GM18873 (cell line): ENCODE measurements at regions not wholly inside any gene's neighbourhood (a gene's known extent, or its start where the extent isn't known, plus 50 kb on each side); places are given as distances from the start of the nearest gene placed in this dataset.
"Not testable (repeated sequence)": the region's sequence is repeated elsewhere in the genome, so short reads cannot be mapped to it uniquely, and the experiment has no call there.

Source experiments
- ATAC-seq: cut with Tn5 transposase; IDR thresholded peaks from one replicate; pipeline ENCODE4 v1.9.1; 2021; ENCODE audit warnings: mild to moderate bottlenecking, moderate library complexity, moderate number of reproducible peaks; ENCODE audit not compliant: unreplicated experiment, low FRiP score

- ATAC-seq: no peak
These were observed 218.9 kb downstream of the MID1IP1 start for GRCh38 chrX:39020051-39020669.

DNA sequence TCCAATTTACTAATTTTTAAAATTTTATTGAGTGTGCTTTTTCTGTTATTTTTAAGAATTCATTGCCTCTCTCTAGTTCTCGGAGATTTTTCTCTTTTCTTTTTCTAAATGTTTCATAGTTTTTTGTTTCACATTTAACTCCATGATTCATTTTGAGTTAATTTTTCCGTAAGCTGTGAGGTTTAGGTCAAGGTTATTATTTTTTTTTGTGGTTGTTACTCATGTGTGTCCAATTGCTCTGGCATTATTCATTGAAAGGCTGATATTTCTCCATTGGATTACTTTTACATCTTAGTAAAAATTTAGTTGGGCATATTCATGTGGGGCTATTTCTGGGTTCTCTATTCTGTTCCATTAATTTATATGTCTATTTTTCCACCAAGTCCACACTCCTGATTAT lies 220.8 kb downstream of the MID1IP1 start:
- no peak for ATAC-seq

DNA sequence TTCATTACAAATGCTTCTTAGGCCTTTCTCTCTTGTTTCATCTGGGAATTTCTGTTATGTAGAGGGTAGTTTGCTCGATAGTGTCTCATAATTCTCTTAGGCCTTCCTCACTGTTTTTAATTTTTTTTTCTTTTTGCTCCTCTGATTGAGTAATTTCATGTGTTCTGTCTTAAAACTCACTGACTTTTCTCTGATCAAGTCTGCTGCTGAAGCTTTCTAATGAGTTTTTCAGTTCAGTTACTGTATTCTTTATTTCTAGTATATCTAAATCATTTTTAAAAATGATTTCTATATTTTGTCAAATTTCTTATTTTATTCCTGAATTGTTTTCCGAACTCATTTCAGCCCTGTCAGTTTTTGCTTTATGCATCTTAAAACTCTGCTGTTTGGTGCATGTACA lies 228.0 kb downstream of the MID1IP1 start:
- ATAC-seq: no peak

- no peak for ATAC-seq
These were observed 229.4 kb downstream of the MID1IP1 start for GRCh38 chrX:39030636-39031035.

- no peak for ATAC-seq
These were observed 238.6 kb downstream of the MID1IP1 start for GRCh38 chrX:39039890-39040289.

- no peak for ATAC-seq
These were observed 242.7 kb downstream of the MID1IP1 start for GRCh38 chrX:39043838-39044550.

DNA sequence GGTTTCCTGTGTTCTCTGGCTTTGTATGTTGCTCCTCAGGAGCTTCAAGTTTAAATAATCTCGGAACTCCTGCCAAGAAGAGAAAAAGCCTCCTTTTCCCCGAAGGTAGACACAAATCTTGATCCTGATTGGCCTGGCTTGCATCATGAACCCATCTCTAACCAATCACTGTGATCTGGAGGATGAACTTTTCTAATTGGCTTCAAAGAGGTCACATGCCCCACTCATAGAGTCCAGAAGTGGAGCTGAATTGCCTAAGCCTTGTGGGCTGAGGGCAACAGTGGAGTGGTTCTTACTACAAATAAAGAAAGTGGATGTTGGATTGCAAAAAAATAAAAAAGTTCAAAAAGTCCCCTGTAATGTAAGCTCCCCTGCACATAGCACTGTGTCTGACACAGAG lies 245.9 kb downstream of the MID1IP1 start:
- ATAC-seq: no peak

- ATAC-seq: no peak
These were observed 248.7 kb downstream of the MID1IP1 start for GRCh38 chrX:39049975-39050374.

DNA sequence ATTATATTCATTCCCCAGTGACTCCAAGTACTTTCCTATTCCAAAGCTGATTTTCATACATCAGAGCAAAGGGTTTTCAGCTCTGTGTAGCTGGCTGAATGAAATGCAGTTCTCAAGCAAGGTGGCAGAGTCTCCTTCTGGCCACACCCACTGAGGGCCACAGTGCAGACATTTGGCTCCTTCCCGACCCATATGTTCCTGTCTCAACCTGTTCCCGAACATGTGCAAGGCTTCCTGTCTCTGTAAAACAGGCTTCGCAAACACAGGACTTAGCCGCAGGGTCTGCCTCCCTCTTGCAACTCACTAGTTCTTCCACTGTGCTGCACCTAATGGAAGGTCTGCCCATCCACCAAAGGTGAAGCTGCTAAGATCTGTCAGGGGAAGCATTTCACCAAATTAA lies 249.2 kb downstream of the MID1IP1 start:
- ATAC-seq: no peak

DNA sequence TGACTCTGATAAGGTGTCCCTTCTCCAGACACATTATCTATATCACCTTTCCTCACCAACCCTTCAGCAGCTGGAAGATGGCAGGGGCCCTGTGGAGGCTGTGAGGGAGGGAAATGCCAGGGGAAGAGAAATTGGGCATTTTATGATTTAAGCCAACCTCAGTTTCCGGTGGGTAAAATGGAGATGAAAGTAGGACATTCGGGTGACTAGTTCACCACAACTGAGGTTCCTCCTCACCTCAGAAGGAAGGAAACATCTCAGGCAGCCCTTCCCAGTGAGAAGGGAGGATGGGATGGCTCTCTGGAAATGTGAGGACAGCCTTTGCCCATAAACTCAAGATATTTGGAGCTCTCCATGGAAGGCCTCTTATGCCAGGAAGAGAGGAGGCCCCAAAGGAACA lies 251.5 kb downstream of the MID1IP1 start:
- no peak for ATAC-seq

- ATAC-seq: no peak
These were observed 257.5 kb downstream of the MID1IP1 start for GRCh38 chrX:39058724-39059123.

GRCh38 chrX:39059866-39060265 lies 258.6 kb downstream of the MID1IP1 start:
- ATAC-seq: no peak

DNA sequence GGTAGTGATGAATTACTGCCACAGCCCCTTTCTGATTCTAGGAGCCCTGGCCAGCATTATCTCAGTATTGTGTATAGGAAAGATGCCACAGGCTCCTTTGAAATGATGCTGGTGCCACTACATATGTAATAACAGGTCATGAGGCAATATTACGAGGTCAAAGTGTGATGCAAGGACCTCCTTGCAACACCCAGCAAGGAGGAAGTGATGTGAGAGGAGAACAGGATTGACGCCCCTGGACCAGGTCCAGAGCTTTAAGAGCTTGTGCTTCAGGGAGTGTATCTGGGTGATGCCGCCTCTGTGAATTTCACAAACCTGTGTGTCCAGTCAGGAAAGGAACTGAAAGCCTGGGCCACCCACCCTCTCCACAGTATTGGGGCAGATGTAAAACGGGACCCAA lies 261.8 kb downstream of the MID1IP1 start:
- no peak for ATAC-seq

GRCh38 chrX:39063702-39064101 lies 262.4 kb downstream of the MID1IP1 start:
- ATAC-seq: no peak

GRCh38 chrX:39065051-39065871 lies 264.0 kb downstream of the MID1IP1 start:
- ATAC-seq: no peak

DNA sequence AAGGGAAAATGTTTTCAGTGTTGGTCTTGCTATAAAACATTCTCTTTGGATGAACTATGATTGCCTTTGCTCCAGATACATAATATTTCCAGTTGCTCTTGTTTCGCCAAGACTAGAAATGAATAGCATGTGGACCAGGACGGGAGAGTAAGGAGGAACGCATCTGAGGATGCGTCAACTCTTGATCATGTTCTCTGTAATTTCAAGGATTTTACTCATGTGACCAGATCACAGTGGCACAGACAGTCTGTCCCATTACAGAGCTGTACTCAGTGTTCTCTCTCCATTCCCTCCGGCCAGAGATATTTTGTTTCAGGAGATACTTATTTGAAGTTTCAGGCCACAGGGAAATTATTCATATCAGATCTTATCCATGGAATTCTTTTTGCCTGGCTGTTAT lies 266.6 kb downstream of the MID1IP1 start:
- ATAC-seq: no peak

DNA sequence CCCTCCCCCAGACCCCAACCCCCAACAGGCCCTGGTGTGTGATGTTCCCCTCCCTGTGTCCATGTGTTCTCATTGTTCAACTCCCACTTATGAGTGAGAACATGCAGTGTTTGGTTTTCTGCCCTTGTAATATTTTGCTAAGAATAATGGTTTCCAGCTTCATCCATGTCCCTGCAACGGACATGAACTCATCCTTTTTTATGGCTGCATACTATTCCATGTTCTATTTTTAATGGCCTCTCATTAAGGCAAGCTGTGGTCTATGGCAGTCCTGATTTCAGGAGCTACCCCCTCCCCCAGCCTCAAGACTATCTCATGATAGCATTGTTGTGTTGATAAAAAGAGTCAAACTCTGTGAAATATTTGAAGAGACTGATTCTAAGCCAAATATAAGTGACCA lies 267.4 kb downstream of the MID1IP1 start:
- not testable (repeated sequence) for ATAC-seq

DNA sequence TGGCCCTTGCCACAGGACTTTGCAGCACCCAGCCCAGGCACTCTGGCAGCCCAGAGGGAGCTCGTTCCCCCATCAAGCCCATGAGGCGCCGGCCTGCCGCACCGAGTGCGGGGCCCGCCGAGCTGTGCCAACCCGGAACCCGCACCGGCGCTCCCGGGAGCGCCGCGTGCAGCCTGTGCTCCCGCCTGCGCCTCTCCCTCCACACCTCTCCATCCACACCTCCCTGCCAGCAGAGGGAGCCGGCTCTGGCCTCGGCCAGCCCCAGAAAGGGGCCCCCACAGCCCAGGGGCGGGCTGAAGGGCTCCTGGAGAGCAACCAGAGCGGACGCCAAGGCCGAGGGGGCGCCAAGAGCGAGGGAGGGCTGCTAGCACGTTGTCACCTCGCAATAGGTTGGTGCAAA lies 268.8 kb downstream of the MID1IP1 start:
- no peak for ATAC-seq

- no peak for ATAC-seq
These were observed 271.9 kb downstream of the MID1IP1 start for GRCh38 chrX:39073131-39073530.

DNA sequence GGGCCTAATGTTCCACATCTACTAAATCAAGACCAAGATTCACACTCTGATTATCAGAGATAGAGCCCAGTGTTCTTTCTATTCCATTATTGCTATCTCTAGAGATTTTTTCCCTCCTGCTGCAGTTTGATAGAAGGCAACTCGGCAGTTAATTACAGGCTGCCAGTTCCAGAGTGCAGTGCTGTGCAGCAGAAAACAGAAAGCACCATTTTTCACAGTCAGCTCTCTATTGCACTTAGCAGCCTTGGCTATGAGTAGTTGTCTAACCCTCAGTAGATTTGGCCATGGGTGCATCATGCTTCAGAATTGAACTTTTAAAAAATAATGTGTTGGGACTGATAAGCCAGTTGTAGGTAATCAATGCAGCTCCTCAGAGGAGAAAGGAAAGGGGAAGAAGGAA lies 295.3 kb downstream of the MID1IP1 start:
- no peak for ATAC-seq

GRCh38 chrX:39104745-39105144 lies 303.5 kb downstream of the MID1IP1 start:
- no peak for ATAC-seq

DNA sequence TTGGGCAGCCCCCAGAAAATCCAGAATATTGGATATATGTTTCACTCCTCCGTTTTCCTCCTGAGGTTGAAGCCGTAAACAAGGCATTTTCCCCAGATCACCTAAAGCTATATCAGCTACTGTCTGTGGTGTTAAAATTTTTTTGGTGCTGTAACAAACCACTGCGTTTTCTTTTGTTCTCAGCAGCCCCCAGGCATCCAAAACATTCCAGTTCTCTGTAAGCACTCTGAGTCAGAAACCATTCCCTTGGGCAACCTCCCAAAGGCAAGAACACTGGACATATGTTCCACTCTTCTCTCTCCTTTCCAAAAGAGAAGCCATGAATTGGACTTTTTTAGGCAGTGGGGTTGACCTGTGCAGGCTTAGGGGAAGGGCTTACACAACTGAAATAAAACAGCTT lies 310.9 kb downstream of the MID1IP1 start:
- ATAC-seq: no peak
